Fibroblast of lung (primary cell): ENCODE measurements at regions not wholly inside any gene's neighbourhood (a gene's known extent, or its start where the extent isn't known, plus 50 kb on each side); places are given as distances from the start of the nearest gene placed in this dataset.

Experiments
- CTCF ChIP-seq, 2 donors: IDR thresholded peaks in 1 of 2; conservative IDR thresholded peaks in 1 of 2; 1 replicate in 1 of 2; 2 replicates in 1 of 2; pipeline ENCODE4 v1.5.1; 2011 to 2012; ENCODE audit warnings: low read length in 2 of 2, control low read depth in 1 of 2, inconsistent platforms in 1 of 2, low read depth in 1 of 2, mild to moderate bottlenecking in 1 of 2
- EZH2 ChIP-seq: IDR thresholded peaks from 2 replicates; pipeline ENCODE4 v1.5.1; 2012; ENCODE audit warnings: low read length, control low read depth, mild to moderate bottlenecking; ENCODE audit errors: missing control alignments

GRCh38 chr21:38951095-38951730 lies 145.5 kb downstream of the ETS2 start:
- no peak for TF ChIP-seq CTCF (conservative IDR thresholded peaks at IDR 0.05 in 1 of 2, IDR thresholded peaks at IDR 0.05 in 1 of 2; ENCODE audit: low read depth in 1 of 2, low read length in 2 of 2)
- no peak for TF ChIP-seq EZH2
